BLaER1 treated with 17β-estradiol and CSF1 and Interleukin-3, amounts not matched to agents 10 nM and 100 nM (cell line): ENCODE measurements at regions not wholly inside any gene's neighbourhood (a gene's known extent, or its start where the extent isn't known, plus 50 kb on each side); places are given as distances from the start of the nearest gene placed in this dataset.
"Not testable (repeated sequence)": the region's sequence is repeated elsewhere in the genome, so short reads cannot be mapped to it uniquely, and the experiment has no call there.

Experiments used
- H3K27ac ChIP-seq, 11 experiments: shearing (Covaris generic); formaldehyde crosslinking; 2 replicates each; pipeline ENCODE4 v1.8.1; 2022
- H3K27me3 ChIP-seq, 11 experiments: shearing (Covaris generic); formaldehyde crosslinking; 2 replicates each; pipeline ENCODE4 v1.8.1; 2022
- H3K36me3 ChIP-seq, 11 experiments: shearing (Covaris generic); formaldehyde crosslinking; 2 replicates each; pipeline ENCODE4 v1.8.1; 2022
- H3K4me1 ChIP-seq, 10 experiments: shearing (Covaris generic); formaldehyde crosslinking; 2 replicates each; pipeline ENCODE4 v1.8.1; 2022
- H3K4me2 ChIP-seq, 11 experiments: shearing (Covaris generic); formaldehyde crosslinking; 2 replicates each; pipeline ENCODE4 v1.8.1; 2022
- H3K4me3 ChIP-seq, 10 experiments: shearing (Covaris generic); formaldehyde crosslinking; 2 replicates each; pipeline ENCODE4 v1.8.1; 2022
- H3K9ac ChIP-seq, 11 experiments: shearing (Covaris generic); formaldehyde crosslinking; 2 replicates each; pipeline ENCODE4 v1.8.1; 2022
- H3K9me3 ChIP-seq, 11 experiments: shearing (Covaris generic); formaldehyde crosslinking; replicated peaks in 1 of 11; 2 replicates each; pipeline ENCODE4 v1.8.1; 2022
- H4K20me1 ChIP-seq, 11 experiments: shearing (Covaris generic); formaldehyde crosslinking; 2 replicates each; pipeline ENCODE4 v1.8.1; 2022
- Cebpa-rat ChIP-seq, 11 experiments: shearing (Covaris generic); IDR thresholded peaks; 2 replicates each; pipeline ENCODE4 v1.8.1; 2022

DNA sequence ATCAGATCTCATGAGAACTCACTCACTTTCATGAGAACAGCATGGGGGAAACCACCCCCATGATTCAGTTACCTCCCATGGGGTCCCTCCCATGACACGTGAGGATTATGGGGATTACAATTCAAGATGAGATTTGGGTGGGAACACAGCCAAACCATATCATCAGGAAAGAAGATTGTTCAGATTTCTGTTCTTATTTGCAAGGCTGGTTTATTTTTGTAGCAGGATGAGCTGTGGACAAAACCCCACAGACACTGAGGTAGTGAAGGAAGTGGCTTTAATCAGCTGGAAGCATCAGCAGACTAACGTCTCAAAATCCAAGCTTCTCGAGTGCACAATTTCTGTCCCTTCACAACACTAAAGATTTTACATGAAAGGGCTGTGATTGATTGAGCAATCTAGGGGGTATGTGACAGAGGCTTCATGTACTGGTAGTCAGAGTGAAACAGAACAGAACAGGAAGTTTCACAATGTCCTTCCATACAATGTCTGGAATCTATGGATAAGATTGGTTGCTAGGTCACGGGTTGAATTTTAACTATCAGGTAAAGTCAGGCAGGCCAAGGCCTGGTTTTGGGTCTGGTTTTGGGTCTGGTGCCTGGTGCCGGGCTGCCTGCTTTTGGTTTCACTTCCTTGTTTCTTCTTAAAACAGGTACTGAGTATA lies 91.3 kb upstream of the ZNF366 start:
- H3K4me2 ChIP-seq: peak overlapping the region; percentile 23 to 77 (median 50); a peak in 21 of 22 replicates
- H3K27ac ChIP-seq: peak overlapping the region; percentile 56 to 79 (median 69); a peak in 20 of 22 replicates
- peaks cover 8 to 39% (median 29%) of the 10 kb centered on the region in 10 experiments; a peak in 18 of 20 replicates for H3K4me1 ChIP-seq

DNA sequence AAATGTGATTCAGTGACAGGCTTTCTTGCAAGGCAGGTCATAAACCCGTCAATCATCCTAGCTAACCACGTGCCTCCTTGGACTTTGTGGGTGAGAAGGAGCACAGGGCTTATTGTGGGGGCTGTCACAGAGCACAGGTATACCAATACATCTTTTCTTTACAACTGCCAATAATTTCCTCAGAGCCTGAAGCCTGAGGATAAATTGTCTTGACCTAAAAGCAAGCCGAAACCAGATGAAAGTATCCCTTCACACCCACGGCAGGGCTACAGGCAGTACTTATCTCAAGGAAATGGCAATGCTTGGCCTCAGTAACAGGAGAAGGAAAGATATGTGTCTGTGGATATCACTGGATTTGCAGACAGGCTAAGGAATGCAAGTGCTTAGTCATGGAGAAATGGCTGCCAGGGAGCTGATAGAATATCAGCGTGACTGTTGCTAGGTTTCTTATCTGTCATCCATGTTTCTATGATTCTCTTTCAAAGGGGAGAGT lies 90.3 kb upstream of the ZNF366 start:
- no peaks in the 10 kb centered on the region for H4K20me1 ChIP-seq
- peak overlapping the region; percentile 56 to 79 (median 69); a peak in 20 of 22 replicates for H3K27ac ChIP-seq
- no peak for TF ChIP-seq Cebpa-rat (IDR thresholded peaks at IDR 0.05)
- H3K4me3 ChIP-seq: no peak overlapping the region
- H3K36me3 ChIP-seq: no peaks in the 10 kb centered on the region
- H3K4me1 ChIP-seq: peaks cover 8 to 39% (median 29%) of the 10 kb centered on the region in 10 experiments; a peak in 18 of 20 replicates
- H3K9me3 ChIP-seq: peaks cover 0 to 32% (median 19%) of the 10 kb centered on the region in 11 experiments; a peak in 18 of 22 replicates
- H3K4me2 ChIP-seq: peak overlapping the region in 9 of 11 experiments; percentile 23 to 77 (median 54); a peak in 15 of 22 replicates
- peak overlapping the region in 1 of 11 experiments; percentile 44; a peak in 1 of 22 replicates for H3K9ac ChIP-seq
- H3K27me3 ChIP-seq: no peaks in the 10 kb centered on the region

More for the DNA sequence above, 91.3 kb upstream of the ZNF366 start:
- no peaks in the 10 kb centered on the region for H4K20me1 ChIP-seq
- peak in 10 of 11 experiments; percentile 68 to 94 (median 88); a peak in 21 of 22 replicates for TF ChIP-seq Cebpa-rat (IDR thresholded peaks at IDR 0.05)
- no peaks in the 10 kb centered on the region for H3K36me3 ChIP-seq
- peak overlapping the region in 2 of 10 experiments; percentile 3 to 9; a peak in 2 of 20 replicates for H3K4me3 ChIP-seq
- H3K9ac ChIP-seq: peak overlapping the region in 9 of 11 experiments; percentile 19 to 63 (median 45); a peak in 11 of 22 replicates
- peaks cover 0 to 32% (median 19%) of the 10 kb centered on the region in 11 experiments; a peak in 18 of 22 replicates for H3K9me3 ChIP-seq
- H3K27me3 ChIP-seq: no peaks in the 10 kb centered on the region

DNA sequence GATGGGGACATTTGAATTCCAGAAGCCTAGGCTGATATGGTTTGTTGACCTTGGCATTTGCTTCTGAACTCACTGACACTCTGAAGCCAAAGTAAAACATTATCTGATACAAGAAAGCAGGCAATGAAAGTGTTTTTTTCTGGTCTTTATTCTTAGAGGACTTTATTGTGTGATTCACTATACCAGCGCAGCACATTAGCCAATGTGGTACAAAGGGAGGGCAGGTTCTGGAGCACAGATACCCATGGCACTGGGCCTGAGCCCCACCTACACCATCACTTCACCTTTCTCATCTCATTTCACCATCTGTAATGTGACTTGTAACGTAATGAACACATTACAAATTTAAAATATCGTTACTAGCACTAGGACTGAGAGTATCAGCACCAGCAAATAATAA lies 89.7 kb upstream of the ZNF366 start:
- Histone ChIP-seq H3K4me3 (no peak overlapping the region), H3K4me1 (peaks cover 8 to 39% (median 29%) of the 10 kb centered on the region in 10 experiments; a peak in 18 of 20 replicates), H3K9me3 (peaks cover 0 to 28% (median 15%) of the 10 kb centered on the region in 11 experiments; a peak in 18 of 22 replicates), H3K4me2 (peak overlapping the region in 2 of 11 experiments; percentile 58 to 77; a peak in 2 of 22 replicates), H3K27ac (peak overlapping the region in 5 of 11 experiments; percentile 67 to 77 (median 77); a peak in 5 of 22 replicates), H4K20me1 (no peaks in the 10 kb centered on the region), H3K9ac (no peak overlapping the region), H3K36me3 (no peaks in the 10 kb centered on the region), H3K27me3 (no peaks in the 10 kb centered on the region)
- no peak for TF ChIP-seq Cebpa-rat (IDR thresholded peaks at IDR 0.05)

DNA sequence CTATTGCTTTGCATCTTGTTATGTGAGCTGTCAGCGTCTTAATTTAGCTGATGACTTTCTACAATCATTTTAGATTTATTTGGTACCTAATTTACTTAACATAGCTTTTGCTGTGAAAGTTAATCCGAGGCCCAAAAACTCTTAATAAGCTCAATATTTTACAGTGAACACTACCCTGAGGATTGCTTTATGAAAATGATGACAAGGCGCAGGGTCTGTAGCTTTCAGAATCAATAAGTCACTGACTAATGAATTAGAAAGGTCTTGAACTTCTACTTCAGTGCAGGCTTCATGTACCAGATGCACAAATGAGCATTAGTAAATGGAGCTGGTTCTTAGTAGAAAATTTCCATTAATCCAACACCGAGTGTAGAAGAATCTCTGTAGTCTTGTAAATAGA lies 81.4 kb upstream of the ZNF366 start:
- H4K20me1 ChIP-seq: no peaks in the 10 kb centered on the region
- H3K27ac ChIP-seq: peak overlapping the region in 2 of 11 experiments; percentile 37 to 64; a peak in 4 of 22 replicates
- H3K9me3 ChIP-seq: no peaks in the 10 kb centered on the region
- no peaks in the 10 kb centered on the region for H3K27me3 ChIP-seq
- H3K36me3 ChIP-seq: no peaks in the 10 kb centered on the region
- peak overlapping the region in 2 of 11 experiments; percentile 45 to 58; a peak in 3 of 22 replicates for H3K4me2 ChIP-seq
- no peak for TF ChIP-seq Cebpa-rat (IDR thresholded peaks at IDR 0.05)
- H3K4me3 ChIP-seq: no peak overlapping the region
- H3K9ac ChIP-seq: no peak overlapping the region
- H3K4me1 ChIP-seq: peaks cover 15 to 32% (median 24%) of the 10 kb centered on the region in 10 experiments; a peak in 19 of 20 replicates

DNA sequence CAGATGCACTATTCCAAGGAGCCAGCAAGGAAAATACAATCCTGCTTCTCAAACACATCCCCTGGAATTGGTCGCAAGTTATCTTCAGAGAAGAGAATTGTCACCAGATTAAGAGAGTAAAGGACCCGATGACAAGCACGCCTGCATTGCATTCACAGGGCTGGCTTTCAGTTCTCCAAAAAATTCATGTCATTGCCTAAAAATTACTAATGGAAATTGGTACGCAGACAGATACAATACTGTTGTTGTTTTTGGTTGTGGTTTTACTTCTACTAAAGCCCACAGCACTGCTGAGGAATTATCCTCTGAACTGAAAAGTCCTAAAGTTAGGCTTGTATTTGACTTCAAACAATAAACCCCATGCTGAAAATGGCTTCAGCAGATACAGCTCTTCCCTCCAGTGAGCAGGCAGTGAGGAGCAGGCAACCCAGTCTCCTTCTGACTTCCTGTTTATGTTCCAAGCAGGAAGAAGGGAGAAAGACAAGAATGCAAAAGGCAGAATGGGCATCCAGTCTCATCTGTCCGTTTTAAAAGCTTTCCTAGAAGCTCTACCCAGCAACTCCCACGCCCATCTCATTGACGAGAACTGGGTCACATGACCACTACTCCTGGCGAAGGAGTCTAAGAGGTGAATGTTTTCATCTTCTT lies 80.6 kb upstream of the ZNF366 start:
- Histone ChIP-seq H4K20me1 (no peaks in the 10 kb centered on the region), H3K27me3 (no peaks in the 10 kb centered on the region), H3K4me3 (no peak overlapping the region), H3K27ac (peak overlapping the region in 8 of 11 experiments; percentile 5 to 70 (median 46); a peak in 15 of 22 replicates), H3K4me2 (peak overlapping the region; percentile 11 to 62 (median 45); a peak in 21 of 22 replicates), H3K9ac (peak overlapping the region in 1 of 11 experiments; percentile 3; a peak in 1 of 22 replicates), H3K4me1 (peaks cover 15 to 33% (median 26%) of the 10 kb centered on the region in 10 experiments; a peak in 19 of 20 replicates), H3K36me3 (no peaks in the 10 kb centered on the region), H3K9me3 (no peaks in the 10 kb centered on the region)
- no peak for TF ChIP-seq Cebpa-rat (IDR thresholded peaks at IDR 0.05)

DNA sequence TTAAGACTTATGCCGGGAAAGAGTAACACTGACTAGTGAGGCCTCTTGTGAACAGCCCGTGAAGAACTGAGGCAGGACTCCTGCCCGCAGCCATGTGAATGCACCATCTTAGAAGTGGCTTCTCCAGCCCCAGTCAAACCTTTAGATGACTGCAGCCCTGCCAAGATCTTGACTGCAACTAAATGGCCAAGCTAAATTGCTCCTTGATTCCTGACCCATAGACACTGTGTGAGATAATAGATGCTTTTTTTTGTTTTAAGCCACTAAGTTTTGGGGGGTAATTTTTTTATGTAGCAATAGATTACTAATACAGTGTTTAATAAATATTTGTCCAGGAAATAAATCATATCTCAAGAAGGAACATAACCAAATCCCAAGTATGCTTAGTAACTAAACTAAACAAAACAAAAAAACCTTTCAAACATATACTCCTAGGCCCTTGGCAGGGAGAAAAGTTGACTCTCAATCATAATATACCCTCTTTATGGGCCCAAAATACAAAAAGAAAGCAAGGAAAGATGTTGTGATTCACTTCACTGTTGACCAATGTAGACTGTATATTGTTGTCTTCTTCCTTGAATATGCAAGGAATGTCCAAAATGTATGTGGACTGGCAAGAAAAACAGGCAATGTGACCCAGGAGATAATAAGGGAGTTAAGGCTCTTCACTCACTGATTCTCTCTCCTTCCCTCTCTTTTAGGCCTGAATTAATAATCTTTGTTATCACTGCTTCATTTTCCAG lies 79.7 kb upstream of the ZNF366 start:
- Histone ChIP-seq H3K4me3 (no peak overlapping the region), H3K27me3 (no peaks in the 10 kb centered on the region), H3K4me1 (peaks cover 15 to 33% (median 26%) of the 10 kb centered on the region in 10 experiments; a peak in 19 of 20 replicates), H3K9ac (no peak overlapping the region), H3K27ac (peak overlapping the region in 4 of 11 experiments; percentile 48 to 70 (median 56); a peak in 6 of 22 replicates), H3K4me2 (peak overlapping the region in 7 of 11 experiments; percentile 32 to 62 (median 48); a peak in 11 of 22 replicates), H3K9me3 (0 out of 22 replicates have a peak, but pooled peaks cover 0 to 5% (median 0%) of the 10 kb centered on the region in 11 experiments), H4K20me1 (no peaks in the 10 kb centered on the region), H3K36me3 (no peaks in the 10 kb centered on the region)
- no peak for TF ChIP-seq Cebpa-rat (IDR thresholded peaks at IDR 0.05)

DNA sequence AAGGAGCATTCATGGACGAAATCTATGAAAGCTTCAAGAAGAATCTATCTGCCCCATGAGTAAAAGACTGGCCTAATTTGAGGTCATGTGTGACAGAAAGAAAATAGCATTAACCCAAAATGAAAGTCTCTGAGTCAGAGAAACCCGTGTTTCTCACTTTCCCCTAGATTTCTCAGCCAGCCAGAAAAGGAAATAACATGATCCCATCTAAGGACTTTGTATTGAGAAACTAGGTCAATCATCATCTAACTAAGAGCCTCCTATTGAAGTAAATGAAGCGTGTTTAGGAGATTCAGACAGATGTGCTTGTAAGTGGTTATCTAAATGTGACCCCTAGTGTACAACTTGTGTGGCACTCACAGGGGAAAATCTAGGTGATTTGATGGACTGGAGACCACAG lies 77.3 kb upstream of the ZNF366 start:
- peak overlapping the region; percentile 8 to 53 (median 24); a peak in 19 of 22 replicates for H3K4me2 ChIP-seq

DNA sequence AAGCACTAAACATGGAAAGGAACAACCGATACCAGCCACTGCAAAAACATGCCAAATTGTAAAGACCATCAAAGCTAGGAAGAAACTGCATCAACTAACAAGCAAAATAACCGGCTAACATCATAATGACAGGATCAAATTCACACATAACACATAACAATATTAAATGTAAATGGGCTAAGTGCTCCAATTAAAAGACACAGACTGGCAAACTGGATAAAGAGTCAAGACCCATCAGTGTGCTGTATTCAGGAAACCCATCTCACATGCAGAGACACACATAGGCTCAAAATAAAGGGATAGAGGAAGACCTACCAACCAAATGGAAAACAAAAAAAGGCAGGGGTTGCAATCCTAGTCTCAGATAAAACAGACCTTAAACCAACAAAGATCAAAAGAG lies 72.1 kb upstream of the ZNF366 start:
- H3K27ac ChIP-seq, H3K36me3 ChIP-seq, H3K9ac ChIP-seq, H3K27me3 ChIP-seq, H4K20me1 ChIP-seq, H3K4me2 ChIP-seq, H3K4me3 ChIP-seq: not testable (repeated sequence)
- Histone ChIP-seq H3K4me1 (peaks cover 6 to 20% (median 15%) of the 10 kb centered on the region in 10 experiments; a peak in 18 of 20 replicates), H3K9me3 (peaks cover 16 to 31% (median 18%) of the 10 kb centered on the region in 11 experiments; a peak in 21 of 22 replicates)

More for the DNA sequence above, 77.3 kb upstream of the ZNF366 start:
- peaks cover 15 to 33% (median 26%) of the 10 kb centered on the region in 10 experiments; a peak in 19 of 20 replicates for H3K4me1 ChIP-seq
- peaks cover 0 to 6% (median 0%) of the 10 kb centered on the region in 11 experiments; a peak in 2 of 22 replicates for H3K9me3 ChIP-seq
- H3K36me3 ChIP-seq: no peaks in the 10 kb centered on the region
- peak overlapping the region in 7 of 11 experiments; percentile 1 to 53 (median 41); a peak in 13 of 22 replicates for H3K27ac ChIP-seq
- H3K9ac ChIP-seq: no peak overlapping the region; a peak in 1 of 22 replicates
- no peaks in the 10 kb centered on the region for H3K27me3 ChIP-seq
- H4K20me1 ChIP-seq: no peaks in the 10 kb centered on the region
- no peak for TF ChIP-seq Cebpa-rat (IDR thresholded peaks at IDR 0.05)
- no peak overlapping the region for H3K4me3 ChIP-seq
